PC-3 (cell line): ENCODE measurements at regions not wholly inside any gene's neighbourhood (a gene's known extent, or its start where the extent isn't known, plus 50 kb on each side); places are given as distances from the start of the nearest gene placed in this dataset.

ENCODE experiments used
- CTCF ChIP-seq: fragments of 300-600 bp; sonication (generic); conservative IDR thresholded peaks from 2 replicates; pipeline ENCODE4 v1.5.1; 2017; ENCODE audit warnings: antibody characterized with exemption, low read depth, mild to moderate bottlenecking, low read length
- EZH2phosphoT487 ChIP-seq: fragments of 300-600 bp; sonication (generic); IDR thresholded peaks from 2 replicates; pipeline ENCODE4 v1.6.1; 2018; ENCODE audit warnings: mild to moderate bottlenecking, antibody characterized with exemption, low read length, borderline replicate concordance

GRCh38 chr3:145326666-145327065 is 834.3 kb downstream of the PLOD2 start:
- TF ChIP-seq CTCF = no peak
- no peak for TF ChIP-seq EZH2phosphoT487
